Esophagus muscularis mucosa (tissue), 4 donors: ENCODE measurements at regions not wholly inside any gene's neighbourhood (a gene's known extent, or its start where the extent isn't known, plus 50 kb on each side); places are given as distances from the start of the nearest gene placed in this dataset.

Experiments used
- EP300 ChIP-seq: sonication (generic); formaldehyde crosslinking; IDR thresholded peaks from one replicate; pipeline ENCODE4 v1.6.1; 2017; ENCODE audit warnings: antibody characterized with exemption
- POLR2AphosphoS5 ChIP-seq, 2 donors: sonication (generic); formaldehyde crosslinking; IDR thresholded peaks; one replicate each; pipeline ENCODE4 v1.6.1; 2017; ENCODE audit warnings: antibody characterized with exemption in 2 of 2
- TF ChIP-seq, protein P1 (sequence below), 3 experiments: fragments of 200-600 bp in 2 of 3; fragments of 450-650 bp in 1 of 3; sonication (generic) in 2 of 3; IDR thresholded peaks; one replicate each; pipeline ENCODE4 v1.5.1; 2017 to 2019; ENCODE audit warnings: antibody characterized with exemption in 3 of 3, mild to moderate bottlenecking in 2 of 3, moderate library complexity in 1 of 3

DNA sequence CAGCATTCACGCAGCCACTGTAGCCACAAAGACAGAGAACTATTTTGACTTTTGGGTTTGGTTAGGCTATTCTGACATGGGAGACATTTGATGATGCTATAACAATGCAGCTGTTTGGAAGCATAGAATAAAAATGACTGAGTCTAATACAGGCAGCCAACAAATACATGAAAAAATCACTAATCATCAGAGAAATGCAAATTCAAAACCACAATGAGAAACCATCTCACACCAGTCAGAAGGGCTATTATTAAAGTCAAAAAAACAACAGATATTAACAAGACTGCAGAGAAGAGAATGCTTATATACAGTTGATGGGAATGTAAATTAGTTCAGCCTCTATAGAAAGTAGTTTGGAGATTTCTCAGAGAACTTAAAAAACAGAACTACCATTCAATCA is 107.1 kb upstream of the POC5 start:
- TF ChIP-seq, protein P1, sequence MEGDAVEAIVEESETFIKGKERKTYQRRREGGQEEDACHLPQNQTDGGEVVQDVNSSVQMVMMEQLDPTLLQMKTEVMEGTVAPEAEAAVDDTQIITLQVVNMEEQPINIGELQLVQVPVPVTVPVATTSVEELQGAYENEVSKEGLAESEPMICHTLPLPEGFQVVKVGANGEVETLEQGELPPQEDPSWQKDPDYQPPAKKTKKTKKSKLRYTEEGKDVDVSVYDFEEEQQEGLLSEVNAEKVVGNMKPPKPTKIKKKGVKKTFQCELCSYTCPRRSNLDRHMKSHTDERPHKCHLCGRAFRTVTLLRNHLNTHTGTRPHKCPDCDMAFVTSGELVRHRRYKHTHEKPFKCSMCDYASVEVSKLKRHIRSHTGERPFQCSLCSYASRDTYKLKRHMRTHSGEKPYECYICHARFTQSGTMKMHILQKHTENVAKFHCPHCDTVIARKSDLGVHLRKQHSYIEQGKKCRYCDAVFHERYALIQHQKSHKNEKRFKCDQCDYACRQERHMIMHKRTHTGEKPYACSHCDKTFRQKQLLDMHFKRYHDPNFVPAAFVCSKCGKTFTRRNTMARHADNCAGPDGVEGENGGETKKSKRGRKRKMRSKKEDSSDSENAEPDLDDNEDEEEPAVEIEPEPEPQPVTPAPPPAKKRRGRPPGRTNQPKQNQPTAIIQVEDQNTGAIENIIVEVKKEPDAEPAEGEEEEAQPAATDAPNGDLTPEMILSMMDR (IDR thresholded peaks at IDR 0.05): no peak
- TF ChIP-seq EP300 (no peak), POLR2AphosphoS5 (IDR thresholded peaks at IDR 0.05) (no peak)
